ENCODE measurements at regions not wholly inside any gene's neighbourhood (a gene's known extent, or its start where the extent isn't known, plus 50 kb on each side); places are given as distances from the start of the nearest gene placed in this dataset.

DNA sequence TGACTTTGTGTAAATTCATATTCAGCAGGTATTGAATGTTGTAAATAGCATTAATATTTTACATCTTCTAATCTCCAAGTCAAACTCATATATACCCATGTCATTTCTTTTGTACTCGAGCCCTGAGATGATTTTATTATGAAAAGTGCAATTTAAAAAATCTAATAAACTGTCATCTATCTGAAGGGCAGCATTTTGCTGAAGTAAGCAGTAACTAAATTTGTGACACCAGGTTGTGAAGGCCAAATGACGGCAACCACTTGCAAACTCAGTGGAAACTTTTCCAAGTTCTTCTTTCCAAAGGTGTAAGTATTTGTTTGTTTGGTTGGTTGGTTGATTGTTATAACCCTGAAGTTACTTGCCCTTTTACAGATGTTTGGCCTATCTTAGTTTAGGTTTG, 188.3 kb downstream of the GPR37 start:
- DNase-seq (ENCODE audit: low spot score), result no peak
- Histone ChIP-seq H3K36me3 (ENCODE audit: insufficient read depth) (no peaks in the 10 kb centered on the region), H3K4me2 (no peak overlapping the region), H3K4me1 (ENCODE audit: insufficient read depth) (no peaks in the 10 kb centered on the region), H3K9me2 (ENCODE audit: insufficient read depth) (no peaks in the 10 kb centered on the region), H3K4me3 (no peak overlapping the region), H3F3A (replicated peaks; ENCODE audit: low read depth) (no peaks in the 10 kb centered on the region), H4K20me1 (replicated peaks; ENCODE audit: insufficient read depth) (no peaks in the 10 kb centered on the region), H2AFZ (no peak overlapping the region), H3K79me2 (replicated peaks; ENCODE audit: insufficient read depth) (no peaks in the 10 kb centered on the region), H3K27ac (ENCODE audit: low read depth) (no peak overlapping the region), H3K27me3 (ENCODE audit: insufficient read depth) (no peaks in the 10 kb centered on the region)
- TF ChIP-seq NANOG (IDR thresholded peaks at IDR 0.05; ENCODE audit: borderline replicate concordance) (no peak), CREB1 (CRISPR knock-in tag; IDR thresholded peaks at IDR 0.05; ENCODE audit: low read depth) (no peak), EZH2 (IDR thresholded peaks at IDR 0.05; ENCODE audit: low read depth, unreplicated experiment) (no peak), POLR2AphosphoS5 (IDR thresholded peaks at IDR 0.05; ENCODE audit: low read depth) (no peak), JUNB (IDR thresholded peaks at IDR 0.05; ENCODE audit: unreplicated experiment) (no peak), ZNF114 (CRISPR knock-in tag; IDR thresholded peaks at IDR 0.05) (no peak), ZNF331 (CRISPR knock-in tag; IDR thresholded peaks at IDR 0.05; ENCODE audit: low read depth) (no peak), STAT1 (IDR thresholded peaks at IDR 0.05; ENCODE audit: unreplicated experiment) (no peak), EZH2phosphoT487 (IDR thresholded peaks at IDR 0.05; ENCODE audit: unreplicated experiment) (no peak)
- TF ChIP-seq, protein P1, sequence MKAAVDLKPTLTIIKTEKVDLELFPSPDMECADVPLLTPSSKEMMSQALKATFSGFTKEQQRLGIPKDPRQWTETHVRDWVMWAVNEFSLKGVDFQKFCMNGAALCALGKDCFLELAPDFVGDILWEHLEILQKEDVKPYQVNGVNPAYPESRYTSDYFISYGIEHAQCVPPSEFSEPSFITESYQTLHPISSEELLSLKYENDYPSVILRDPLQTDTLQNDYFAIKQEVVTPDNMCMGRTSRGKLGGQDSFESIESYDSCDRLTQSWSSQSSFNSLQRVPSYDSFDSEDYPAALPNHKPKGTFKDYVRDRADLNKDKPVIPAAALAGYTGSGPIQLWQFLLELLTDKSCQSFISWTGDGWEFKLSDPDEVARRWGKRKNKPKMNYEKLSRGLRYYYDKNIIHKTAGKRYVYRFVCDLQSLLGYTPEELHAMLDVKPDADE (IDR thresholded peaks at IDR 0.05), result no peak
- TF ChIP-seq, protein P2, sequence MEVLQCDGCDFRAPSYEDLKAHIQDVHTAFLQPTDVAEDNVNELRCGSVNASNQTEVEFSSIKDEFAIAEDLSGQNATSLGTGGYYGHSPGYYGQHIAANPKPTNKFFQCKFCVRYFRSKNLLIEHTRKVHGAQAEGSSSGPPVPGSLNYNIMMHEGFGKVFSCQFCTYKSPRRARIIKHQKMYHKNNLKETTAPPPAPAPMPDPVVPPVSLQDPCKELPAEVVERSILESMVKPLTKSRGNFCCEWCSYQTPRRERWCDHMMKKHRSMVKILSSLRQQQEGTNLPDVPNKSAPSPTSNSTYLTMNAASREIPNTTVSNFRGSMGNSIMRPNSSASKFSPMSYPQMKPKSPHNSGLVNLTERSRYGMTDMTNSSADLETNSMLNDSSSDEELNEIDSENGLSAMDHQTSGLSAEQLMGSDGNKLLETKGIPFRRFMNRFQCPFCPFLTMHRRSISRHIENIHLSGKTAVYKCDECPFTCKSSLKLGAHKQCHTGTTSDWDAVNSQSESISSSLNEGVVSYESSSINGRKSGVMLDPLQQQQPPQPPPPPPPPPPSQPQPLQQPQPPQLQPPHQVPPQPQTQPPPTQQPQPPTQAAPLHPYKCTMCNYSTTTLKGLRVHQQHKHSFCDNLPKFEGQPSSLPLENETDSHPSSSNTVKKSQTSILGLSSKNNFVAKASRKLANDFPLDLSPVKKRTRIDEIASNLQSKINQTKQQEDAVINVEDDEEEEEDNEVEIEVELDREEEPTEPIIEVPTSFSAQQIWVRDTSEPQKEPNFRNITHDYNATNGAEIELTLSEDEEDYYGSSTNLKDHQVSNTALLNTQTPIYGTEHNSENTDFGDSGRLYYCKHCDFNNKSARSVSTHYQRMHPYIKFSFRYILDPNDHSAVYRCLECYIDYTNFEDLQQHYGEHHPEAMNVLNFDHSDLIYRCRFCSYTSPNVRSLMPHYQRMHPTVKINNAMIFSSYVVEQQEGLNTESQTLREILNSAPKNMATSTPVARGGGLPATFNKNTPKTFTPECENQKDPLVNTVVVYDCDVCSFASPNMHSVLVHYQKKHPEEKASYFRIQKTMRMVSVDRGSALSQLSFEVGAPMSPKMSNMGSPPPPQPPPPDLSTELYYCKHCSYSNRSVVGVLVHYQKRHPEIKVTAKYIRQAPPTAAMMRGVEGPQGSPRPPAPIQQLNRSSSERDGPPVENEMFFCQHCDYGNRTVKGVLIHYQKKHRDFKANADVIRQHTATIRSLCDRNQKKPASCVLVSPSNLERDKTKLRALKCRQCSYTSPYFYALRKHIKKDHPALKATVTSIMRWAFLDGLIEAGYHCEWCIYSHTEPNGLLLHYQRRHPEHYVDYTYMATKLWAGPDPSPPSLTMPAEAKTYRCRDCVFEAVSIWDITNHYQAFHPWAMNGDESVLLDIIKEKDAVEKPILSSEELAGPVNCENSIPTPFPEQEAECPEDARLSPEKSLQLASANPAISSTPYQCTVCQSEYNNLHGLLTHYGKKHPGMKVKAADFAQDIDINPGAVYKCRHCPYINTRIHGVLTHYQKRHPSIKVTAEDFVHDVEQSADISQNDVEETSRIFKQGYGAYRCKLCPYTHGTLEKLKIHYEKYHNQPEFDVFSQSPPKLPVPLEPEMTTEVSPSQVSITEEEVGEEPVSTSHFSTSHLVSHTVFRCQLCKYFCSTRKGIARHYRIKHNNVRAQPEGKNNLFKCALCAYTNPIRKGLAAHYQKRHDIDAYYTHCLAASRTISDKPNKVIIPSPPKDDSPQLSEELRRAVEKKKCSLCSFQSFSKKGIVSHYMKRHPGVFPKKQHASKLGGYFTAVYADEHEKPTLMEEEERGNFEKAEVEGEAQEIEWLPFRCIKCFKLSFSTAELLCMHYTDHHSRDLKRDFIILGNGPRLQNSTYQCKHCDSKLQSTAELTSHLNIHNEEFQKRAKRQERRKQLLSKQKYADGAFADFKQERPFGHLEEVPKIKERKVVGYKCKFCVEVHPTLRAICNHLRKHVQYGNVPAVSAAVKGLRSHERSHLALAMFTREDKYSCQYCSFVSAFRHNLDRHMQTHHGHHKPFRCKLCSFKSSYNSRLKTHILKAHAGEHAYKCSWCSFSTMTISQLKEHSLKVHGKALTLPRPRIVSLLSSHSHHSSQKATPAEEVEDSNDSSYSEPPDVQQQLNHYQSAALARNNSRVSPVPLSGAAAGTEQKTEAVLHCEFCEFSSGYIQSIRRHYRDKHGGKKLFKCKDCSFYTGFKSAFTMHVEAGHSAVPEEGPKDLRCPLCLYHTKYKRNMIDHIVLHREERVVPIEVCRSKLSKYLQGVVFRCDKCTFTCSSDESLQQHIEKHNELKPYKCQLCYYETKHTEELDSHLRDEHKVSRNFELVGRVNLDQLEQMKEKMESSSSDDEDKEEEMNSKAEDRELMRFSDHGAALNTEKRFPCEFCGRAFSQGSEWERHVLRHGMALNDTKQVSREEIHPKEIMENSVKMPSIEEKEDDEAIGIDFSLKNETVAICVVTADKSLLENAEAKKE (CRISPR knock-in tag; IDR thresholded peaks at IDR 0.05), result no peak
- TF ChIP-seq, protein P3, sequence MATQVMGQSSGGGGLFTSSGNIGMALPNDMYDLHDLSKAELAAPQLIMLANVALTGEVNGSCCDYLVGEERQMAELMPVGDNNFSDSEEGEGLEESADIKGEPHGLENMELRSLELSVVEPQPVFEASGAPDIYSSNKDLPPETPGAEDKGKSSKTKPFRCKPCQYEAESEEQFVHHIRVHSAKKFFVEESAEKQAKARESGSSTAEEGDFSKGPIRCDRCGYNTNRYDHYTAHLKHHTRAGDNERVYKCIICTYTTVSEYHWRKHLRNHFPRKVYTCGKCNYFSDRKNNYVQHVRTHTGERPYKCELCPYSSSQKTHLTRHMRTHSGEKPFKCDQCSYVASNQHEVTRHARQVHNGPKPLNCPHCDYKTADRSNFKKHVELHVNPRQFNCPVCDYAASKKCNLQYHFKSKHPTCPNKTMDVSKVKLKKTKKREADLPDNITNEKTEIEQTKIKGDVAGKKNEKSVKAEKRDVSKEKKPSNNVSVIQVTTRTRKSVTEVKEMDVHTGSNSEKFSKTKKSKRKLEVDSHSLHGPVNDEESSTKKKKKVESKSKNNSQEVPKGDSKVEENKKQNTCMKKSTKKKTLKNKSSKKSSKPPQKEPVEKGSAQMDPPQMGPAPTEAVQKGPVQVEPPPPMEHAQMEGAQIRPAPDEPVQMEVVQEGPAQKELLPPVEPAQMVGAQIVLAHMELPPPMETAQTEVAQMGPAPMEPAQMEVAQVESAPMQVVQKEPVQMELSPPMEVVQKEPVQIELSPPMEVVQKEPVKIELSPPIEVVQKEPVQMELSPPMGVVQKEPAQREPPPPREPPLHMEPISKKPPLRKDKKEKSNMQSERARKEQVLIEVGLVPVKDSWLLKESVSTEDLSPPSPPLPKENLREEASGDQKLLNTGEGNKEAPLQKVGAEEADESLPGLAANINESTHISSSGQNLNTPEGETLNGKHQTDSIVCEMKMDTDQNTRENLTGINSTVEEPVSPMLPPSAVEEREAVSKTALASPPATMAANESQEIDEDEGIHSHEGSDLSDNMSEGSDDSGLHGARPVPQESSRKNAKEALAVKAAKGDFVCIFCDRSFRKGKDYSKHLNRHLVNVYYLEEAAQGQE (IDR thresholded peaks at IDR 0.05; ENCODE audit: unreplicated experiment), result no peak
- H3K27me3 Mint-ChIP-seq (ENCODE audit: insufficient read depth, low read depth, poor library complexity), result no peaks in the 10 kb centered on the region
- no peak overlapping the region for H3K27ac Mint-ChIP-seq
- no peak overlapping the region for H3K4me3 Mint-ChIP-seq
- H3K9me3 Mint-ChIP-seq, result no peaks in the 10 kb centered on the region
- H3K4me1 Mint-ChIP-seq, result no peaks in the 10 kb centered on the region
- no peaks in the 10 kb centered on the region for H3K36me3 Mint-ChIP-seq (ENCODE audit: low read depth)
- no peak for ATAC-seq

All from GM23338 (cell line).